CD4-positive, CD25-positive, alpha-beta regulatory T cell (primary cell): ENCODE measurements at regions not wholly inside any gene's neighbourhood (a gene's known extent, or its start where the extent isn't known, plus 50 kb on each side); places are given as distances from the start of the nearest gene placed in this dataset.

Experiments
- ATAC-seq, 2 donors: fragments of 150-1000 bp; cut with Tn5 transposase; one replicate each; pipeline ENCODE4 v1.10.0; 2021; ENCODE audit warnings: low read depth in 2 of 2, moderate number of reproducible peaks in 2 of 2, moderate library complexity in 1 of 2
- DNase-seq, 3 donors: peaks; one replicate each; pipeline versions ENCODE4 v3.0.0 to v3.0.0-alpha.2; 2012 to 2022; ENCODE audit warnings: mixed read lengths in 1 of 3
- H3K27ac ChIP-seq: one replicate; pipeline ENCODE4 v1.7.0; 2013; ENCODE audit warnings: mild to moderate bottlenecking, low read length; ENCODE audit not compliant: insufficient read depth, poor library complexity, severe bottlenecking
- H3K27me3 ChIP-seq: one replicate; pipeline ENCODE4 v1.7.0; 2013; ENCODE audit warnings: low read length; ENCODE audit not compliant: control insufficient read depth, insufficient read depth
- H3K36me3 ChIP-seq: one replicate; pipeline ENCODE4 v1.7.0; 2013; ENCODE audit warnings: mild to moderate bottlenecking, low read length, moderate library complexity; ENCODE audit not compliant: control insufficient read depth, insufficient read depth
- H3K4me1 ChIP-seq: 2 replicates; pipeline ENCODE4 v1.7.0; 2013; ENCODE audit warnings: mild to moderate bottlenecking, low read length; ENCODE audit not compliant: insufficient read depth, control insufficient read depth, poor library complexity, severe bottlenecking
- H3K4me3 ChIP-seq: one replicate; pipeline ENCODE4 v1.7.0; 2013; ENCODE audit warnings: low read depth, mild to moderate bottlenecking, low read length, moderate library complexity
- H3K9me3 ChIP-seq, 2 experiments: 1 replicate in 1 of 2; 2 replicates in 1 of 2; pipeline ENCODE4 v1.7.0; 2013; ENCODE audit warnings: low read length in 2 of 2, mild to moderate bottlenecking in 1 of 2, moderate library complexity in 1 of 2; ENCODE audit not compliant: control insufficient read depth in 2 of 2
- H3K27ac Mint-ChIP-seq, 3 donors: one replicate each; pipeline ENCODE4 v1.8.0; 2020 to 2022; ENCODE audit warnings: mild to moderate bottlenecking in 3 of 3, mixed read lengths in 3 of 3, moderate library complexity in 2 of 3
- H3K27me3 Mint-ChIP-seq: one replicate; pipeline ENCODE4 v1.8.0; 2022; ENCODE audit warnings: mild to moderate bottlenecking, mixed read lengths
- H3K36me3 Mint-ChIP-seq: one replicate; pipeline ENCODE4 v1.8.0; 2020; ENCODE audit warnings: mixed read lengths
- H3K4me1 Mint-ChIP-seq, 4 donors: one replicate each; pipeline ENCODE4 v1.8.0; 2020 to 2022; ENCODE audit warnings: mixed read lengths in 4 of 4, mild to moderate bottlenecking in 1 of 4
- H3K4me3 Mint-ChIP-seq, 4 donors: one replicate each; pipeline ENCODE4 v1.8.0; 2020 to 2022; ENCODE audit warnings: mild to moderate bottlenecking in 4 of 4, mixed read lengths in 4 of 4, moderate library complexity in 3 of 4
- H3K9me3 Mint-ChIP-seq, 7 donors: one replicate each; pipeline ENCODE4 v1.8.0; 2020 to 2022; ENCODE audit warnings: mixed read lengths in 7 of 7, mild to moderate bottlenecking in 3 of 7, moderate library complexity in 2 of 7

DNA sequence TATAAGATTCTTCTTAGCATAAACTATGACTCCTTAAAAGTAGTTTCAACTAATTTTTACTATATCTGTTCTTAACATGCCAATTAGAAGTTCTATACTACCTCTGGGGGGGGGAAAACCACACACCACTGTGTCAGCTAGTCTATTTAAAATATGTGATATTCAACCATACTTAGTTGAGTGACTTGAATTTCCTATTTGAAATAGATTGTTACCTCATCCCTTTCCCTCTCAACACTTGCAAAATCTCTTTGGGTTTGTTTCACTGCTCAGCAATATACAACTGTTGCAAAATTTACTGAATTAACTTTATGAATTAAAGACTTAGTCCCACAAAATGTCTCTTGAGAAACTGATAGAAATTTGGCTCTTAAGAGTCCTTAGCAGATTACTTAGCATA lies 151.1 kb upstream of the POU5F2 start:
- Histone ChIP-seq H3K27me3 (no peaks in the 10 kb centered on the region), H3K36me3 (no peaks in the 10 kb centered on the region), H3K4me3 (no peak overlapping the region), H3K9me3 (no peaks in the 10 kb centered on the region), H3K4me1 (no peaks in the 10 kb centered on the region), H3K27ac (no peak overlapping the region)
- Mint-ChIP-seq H3K27me3 (no peaks in the 10 kb centered on the region), H3K27ac (no peak overlapping the region), H3K36me3 (no peaks in the 10 kb centered on the region), H3K4me1 (peaks cover 6 to 18% (median 10%) of the 10 kb centered on the region in 4 donors), H3K4me3 (no peak overlapping the region), H3K9me3 (no peaks in the 10 kb centered on the region)
- DNase-seq (no peak), ATAC-seq (no peak)

DNA sequence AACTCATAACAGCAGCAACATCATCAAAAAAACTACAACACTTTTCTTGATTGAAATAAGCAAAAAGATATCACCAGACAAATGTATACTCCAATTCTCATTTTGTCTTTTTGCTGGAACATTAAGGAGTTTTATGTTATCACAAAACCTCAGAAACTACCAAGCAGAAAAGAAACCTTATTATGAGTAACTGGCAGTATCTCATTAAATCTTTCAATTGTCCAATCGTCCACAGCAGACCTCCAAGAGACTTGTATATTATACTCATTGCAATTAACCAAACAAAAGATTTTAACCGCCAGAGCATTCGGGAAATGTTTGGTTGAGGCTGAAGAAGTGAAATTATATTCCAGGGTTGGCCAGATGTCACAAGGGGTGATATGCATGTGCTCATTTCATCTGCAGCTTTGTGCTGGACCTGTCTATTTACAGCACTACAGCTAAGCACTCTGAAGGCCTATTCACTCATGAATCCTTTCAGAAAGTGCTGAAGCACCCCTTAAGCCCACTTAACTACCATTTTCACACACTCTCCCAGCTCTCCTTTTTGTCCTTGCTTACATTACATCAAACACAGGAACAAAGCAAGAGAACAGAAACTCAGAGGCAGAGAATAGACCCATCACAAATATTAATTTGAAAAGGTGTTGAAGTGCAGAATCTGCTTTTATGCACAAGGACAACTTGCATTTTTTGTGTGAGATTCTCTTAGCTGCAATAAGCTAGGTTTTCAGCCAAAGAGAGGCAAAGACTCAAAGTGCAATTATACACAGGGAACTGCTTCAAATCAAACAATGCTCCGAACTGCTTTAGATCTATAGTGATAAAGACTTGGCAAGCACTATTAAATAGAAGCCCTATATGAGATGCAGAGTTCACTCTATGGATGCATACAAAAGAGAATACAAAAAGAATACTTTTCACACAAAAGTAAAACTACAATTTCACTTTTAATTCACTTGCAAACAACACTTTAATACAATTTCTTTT lies 150.4 kb upstream of the POU5F2 start:
- Histone ChIP-seq H3K4me3 (no peak overlapping the region), H3K4me1 (no peaks in the 10 kb centered on the region), H3K27me3 (no peaks in the 10 kb centered on the region), H3K9me3 (no peaks in the 10 kb centered on the region), H3K27ac (no peak overlapping the region), H3K36me3 (no peaks in the 10 kb centered on the region)
- H3K36me3 Mint-ChIP-seq, result no peaks in the 10 kb centered on the region
- no peaks in the 10 kb centered on the region for H3K9me3 Mint-ChIP-seq
- peak overlapping the region in 1 of 4 donors; percentile 4 for H3K4me3 Mint-ChIP-seq
- no peak for DNase-seq
- ATAC-seq, result no peak
- H3K4me1 Mint-ChIP-seq, result peaks cover 13 to 25% (median 15%) of the 10 kb centered on the region in 4 donors
- H3K27ac Mint-ChIP-seq, result peak overlapping the region in 1 of 3 donors; percentile 8
- H3K27me3 Mint-ChIP-seq, result no peaks in the 10 kb centered on the region

DNA sequence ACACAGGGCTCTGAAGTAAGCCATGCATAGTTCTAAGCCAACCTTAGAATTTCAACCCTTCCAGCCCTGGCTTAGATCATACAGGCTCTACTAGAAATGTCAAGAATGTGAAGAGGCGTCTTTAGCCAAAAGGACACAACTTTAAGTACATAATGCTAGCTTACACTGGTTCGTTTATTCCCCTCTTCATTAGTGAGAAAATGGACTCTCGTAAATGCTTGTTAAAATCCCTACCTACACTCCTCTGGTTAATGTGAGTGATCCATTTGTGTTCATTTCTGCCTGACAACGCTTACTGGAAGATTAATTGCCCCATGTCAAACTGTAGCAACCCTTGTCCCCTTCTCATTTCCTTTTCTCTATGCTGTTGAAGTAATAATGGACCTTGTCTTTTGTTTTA lies 149.3 kb upstream of the POU5F2 start:
- no peak for DNase-seq
- Histone ChIP-seq H3K4me3 (no peak overlapping the region), H3K9me3 (no peaks in the 10 kb centered on the region), H3K27me3 (no peaks in the 10 kb centered on the region), H3K36me3 (no peaks in the 10 kb centered on the region), H3K27ac (no peak overlapping the region), H3K4me1 (no peaks in the 10 kb centered on the region)
- H3K36me3 Mint-ChIP-seq, result no peaks in the 10 kb centered on the region
- H3K4me3 Mint-ChIP-seq, result no peak overlapping the region
- H3K4me1 Mint-ChIP-seq, result peaks cover 15 to 33% (median 20%) of the 10 kb centered on the region in 4 donors
- no peaks in the 10 kb centered on the region for H3K9me3 Mint-ChIP-seq
- no peaks in the 10 kb centered on the region for H3K27me3 Mint-ChIP-seq
- ATAC-seq, result no peak
- H3K27ac Mint-ChIP-seq, result no peak overlapping the region

- ATAC-seq, result no peak
Measured at GRCh38 chr5:93887678-93888077, 146.3 kb upstream of the POU5F2 start.

DNA sequence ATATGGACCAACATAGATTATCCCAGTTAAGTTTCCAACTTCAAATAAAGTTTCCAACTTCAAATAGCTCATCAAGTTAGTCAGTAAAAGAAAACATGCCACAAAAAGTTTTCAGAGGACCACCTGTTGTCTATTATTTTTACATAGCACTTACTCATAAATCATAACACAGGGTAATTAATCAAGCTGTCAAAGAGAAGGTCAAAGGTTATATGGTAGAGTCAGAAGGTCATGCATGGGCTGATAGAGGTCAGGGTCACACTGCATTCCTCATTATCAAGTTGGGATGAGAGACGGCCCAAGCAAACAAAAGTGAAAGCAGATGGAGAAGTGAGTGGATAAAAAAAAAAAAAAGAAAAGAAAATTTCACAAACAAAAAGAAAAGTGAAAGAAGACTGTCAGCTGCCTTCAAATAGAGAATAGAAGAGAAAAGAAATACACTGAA lies 145.5 kb upstream of the POU5F2 start:
- no peaks in the 10 kb centered on the region for H3K9me3 ChIP-seq
- no peak overlapping the region for H3K4me3 Mint-ChIP-seq
- H3K36me3 Mint-ChIP-seq, result no peaks in the 10 kb centered on the region
- no peaks in the 10 kb centered on the region for H3K4me1 ChIP-seq
- H3K9me3 Mint-ChIP-seq, result no peaks in the 10 kb centered on the region
- H3K27me3 Mint-ChIP-seq, result no peaks in the 10 kb centered on the region
- no peak overlapping the region for H3K27ac ChIP-seq
- no peak for ATAC-seq
- H3K4me3 ChIP-seq, result no peak overlapping the region
- no peaks in the 10 kb centered on the region for H3K27me3 ChIP-seq
- peaks cover 11 to 33% (median 23%) of the 10 kb centered on the region in 4 donors for H3K4me1 Mint-ChIP-seq
- H3K36me3 ChIP-seq, result no peaks in the 10 kb centered on the region
- no peak overlapping the region for H3K27ac Mint-ChIP-seq
- DNase-seq, result peak in 1 of 3 donors; percentile 25

More at GRCh38 chr5:93887678-93888077, 146.3 kb upstream of the POU5F2 start:
- Mint-ChIP-seq H3K9me3 (no peaks in the 10 kb centered on the region), H3K4me1 (peaks cover 11 to 33% (median 24%) of the 10 kb centered on the region in 4 donors), H3K36me3 (no peaks in the 10 kb centered on the region), H3K4me3 (no peak overlapping the region), H3K27me3 (no peaks in the 10 kb centered on the region), H3K27ac (peak overlapping the region in 1 of 3 donors; percentile 6)
- Histone ChIP-seq H3K27me3 (no peaks in the 10 kb centered on the region), H3K9me3 (no peaks in the 10 kb centered on the region), H3K4me3 (no peak overlapping the region), H3K36me3 (no peaks in the 10 kb centered on the region), H3K27ac (no peak overlapping the region), H3K4me1 (no peaks in the 10 kb centered on the region)
- no peak for DNase-seq

- peaks cover under 1% of the 10 kb centered on the region for H3K36me3 ChIP-seq
- Mint-ChIP-seq H3K27me3 (no peaks in the 10 kb centered on the region), H3K4me3 (no peak overlapping the region), H3K4me1 (peaks cover 11 to 30% (median 20%) of the 10 kb centered on the region in 4 donors), H3K36me3 (peaks cover 4% of the 10 kb centered on the region), H3K27ac (no peak overlapping the region), H3K9me3 (no peaks in the 10 kb centered on the region)
- H3K27me3 ChIP-seq, result no peaks in the 10 kb centered on the region
- H3K9me3 ChIP-seq, result no peaks in the 10 kb centered on the region
- no peak overlapping the region for H3K4me3 ChIP-seq
- ATAC-seq (no peak), DNase-seq (no peak)
- no peak overlapping the region for H3K27ac ChIP-seq
- no peaks in the 10 kb centered on the region for H3K4me1 ChIP-seq
Measured at GRCh38 chr5:93886098-93886806, 144.9 kb upstream of the POU5F2 start.

DNA sequence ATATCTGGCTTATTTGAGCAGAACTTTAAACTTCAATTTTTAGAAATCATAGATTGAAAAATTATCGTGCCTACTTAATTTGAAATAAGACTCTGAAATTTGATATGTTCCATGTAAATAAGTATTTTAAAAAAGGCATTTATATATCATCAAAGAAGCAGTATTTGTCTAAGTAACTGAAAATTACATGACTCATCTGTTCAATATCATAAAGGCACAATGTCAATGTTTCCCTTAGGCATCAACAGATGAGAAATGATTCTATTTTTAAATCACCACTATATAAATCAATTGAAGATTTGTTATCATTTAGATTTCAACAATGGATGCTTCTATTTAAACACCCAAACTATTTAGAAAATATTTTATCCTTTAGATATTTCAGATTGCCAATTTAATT lies 142.9 kb upstream of the POU5F2 start:
- H3K36me3 Mint-ChIP-seq, result peaks cover 7% of the 10 kb centered on the region
- no peak for ATAC-seq
- Histone ChIP-seq H3K27me3 (no peaks in the 10 kb centered on the region), H3K27ac (no peak overlapping the region), H3K4me3 (no peak overlapping the region), H3K4me1 (no peaks in the 10 kb centered on the region), H3K9me3 (no peaks in the 10 kb centered on the region), H3K36me3 (peaks cover 3% of the 10 kb centered on the region)
- H3K9me3 Mint-ChIP-seq, result no peaks in the 10 kb centered on the region
- H3K27ac Mint-ChIP-seq, result no peak overlapping the region
- H3K27me3 Mint-ChIP-seq, result no peaks in the 10 kb centered on the region
- H3K4me3 Mint-ChIP-seq, result no peak overlapping the region
- peaks cover 11 to 33% (median 20%) of the 10 kb centered on the region in 4 donors for H3K4me1 Mint-ChIP-seq
- DNase-seq, result no peak
